Astrocyte (in vitro differentiated cells and primary cell): ENCODE measurements at regions not wholly inside any gene's neighbourhood (a gene's known extent, or its start where the extent isn't known, plus 50 kb on each side); places are given as distances from the start of the nearest gene placed in this dataset.

ENCODE experiments used
- DNase-seq: peaks from one replicate; pipeline ENCODE4 v3.0.0-alpha.2; 2010; ENCODE audit warnings: low read depth
- FAIRE-seq: peaks from 2 replicates; lab custom pipeline; 2011; peaks lifted over from hg19 to GRCh38; lab: Jason Lieb, UNC
- H2AFZ ChIP-seq: 2 replicates; pipeline ENCODE4 v1.6.0; 2012; ENCODE audit warnings: low read depth, low read length, inconsistent platforms
- H3K27ac ChIP-seq: 2 replicates; pipeline ENCODE4 v1.5.1; 2011; ENCODE audit warnings: low read depth, low read length, inconsistent platforms
- H3K27me3 ChIP-seq: 2 replicates; pipeline ENCODE4 v1.6.0; 2011; ENCODE audit warnings: low read length, inconsistent platforms; ENCODE audit not compliant: insufficient read depth
- H3K36me3 ChIP-seq: 2 replicates; pipeline ENCODE4 v1.5.1; 2011; ENCODE audit warnings: low read length, inconsistent platforms; ENCODE audit not compliant: insufficient read depth
- H3K4me1 ChIP-seq: 2 replicates; pipeline ENCODE4 v1.5.1; 2011; ENCODE audit warnings: low read length, inconsistent platforms; ENCODE audit not compliant: insufficient read depth
- H3K4me2 ChIP-seq: 2 replicates; pipeline ENCODE4 v1.6.0; 2012; ENCODE audit warnings: low read length, inconsistent platforms
- H3K4me3 ChIP-seq: 2 replicates; pipeline ENCODE4 v1.5.1; 2011; ENCODE audit warnings: low read depth, mild to moderate bottlenecking, low read length, inconsistent platforms; ENCODE audit not compliant: insufficient read depth
- H3K79me2 ChIP-seq: 2 replicates; pipeline ENCODE4 v1.6.0; 2012; ENCODE audit warnings: mild to moderate bottlenecking, low read length, inconsistent platforms; ENCODE audit not compliant: insufficient read depth
- H3K9ac ChIP-seq: 2 replicates; pipeline ENCODE4 v1.6.0; 2012; ENCODE audit warnings: mild to moderate bottlenecking, low read length, inconsistent platforms
- H3K9me3 ChIP-seq: 2 replicates; pipeline ENCODE4 v1.5.1; 2012; ENCODE audit warnings: low read depth, mild to moderate bottlenecking, low read length, inconsistent platforms; ENCODE audit not compliant: insufficient read depth
- H4K20me1 ChIP-seq: 2 replicates; pipeline ENCODE4 v1.6.0; 2012; ENCODE audit warnings: low read length, inconsistent platforms; ENCODE audit not compliant: insufficient read depth
- H3K27ac Mint-ChIP-seq: one replicate; pipeline ENCODE4 v1.8.0; 2021; ENCODE audit warnings: mild to moderate bottlenecking, mixed read lengths; ENCODE audit not compliant: unreplicated experiment
- H3K27me3 Mint-ChIP-seq: one replicate; pipeline ENCODE4 v1.8.0; 2021; ENCODE audit warnings: low read depth, mixed read lengths; ENCODE audit not compliant: unreplicated experiment
- H3K36me3 Mint-ChIP-seq: one replicate; pipeline ENCODE4 v1.8.0; 2021; ENCODE audit warnings: low read depth, mixed read lengths; ENCODE audit not compliant: unreplicated experiment
- H3K4me1 Mint-ChIP-seq: one replicate; pipeline ENCODE4 v1.8.0; 2021; ENCODE audit warnings: low read depth, mixed read lengths; ENCODE audit not compliant: unreplicated experiment
- H3K4me3 Mint-ChIP-seq: one replicate; pipeline ENCODE4 v1.8.0; 2021; ENCODE audit warnings: mild to moderate bottlenecking, moderate library complexity, mixed read lengths; ENCODE audit not compliant: unreplicated experiment
- H3K9me3 Mint-ChIP-seq: one replicate; pipeline ENCODE4 v1.8.0; 2021; ENCODE audit warnings: mild to moderate bottlenecking, mixed read lengths; ENCODE audit not compliant: unreplicated experiment
- CTCF ChIP-seq: IDR thresholded peaks from 2 replicates; pipeline ENCODE4 v1.5.1; 2011; ENCODE audit warnings: low read depth, mild to moderate bottlenecking, inconsistent platforms, low read length, moderate library complexity; ENCODE audit not compliant: insufficient read depth
- EZH2 ChIP-seq: IDR thresholded peaks from 2 replicates; pipeline ENCODE4 v1.6.1; 2012; ENCODE audit warnings: mild to moderate bottlenecking, low read length, inconsistent platforms; ENCODE audit not compliant: insufficient read depth

DNA sequence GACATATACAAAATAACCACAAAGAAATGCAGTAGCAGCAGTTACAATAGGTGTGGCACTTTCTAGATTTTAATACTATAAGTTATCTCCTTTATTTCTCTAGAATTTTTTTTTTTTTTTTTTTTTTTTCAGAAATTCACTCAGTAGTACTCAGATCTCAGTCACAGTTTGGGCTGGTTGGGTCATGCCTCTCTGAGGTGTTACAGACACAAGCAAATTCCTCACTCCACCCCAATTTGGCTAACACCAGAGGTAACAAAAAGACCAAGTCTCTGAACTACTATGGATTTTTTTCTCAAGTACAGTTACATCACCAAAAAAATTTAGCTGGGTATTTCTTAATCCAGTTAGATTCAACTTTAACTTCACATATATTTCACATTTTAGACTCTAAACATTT is 985.1 kb upstream of the LRRN3 start:
- H3K4me1 ChIP-seq: no peaks in the 10 kb centered on the region
- no peak for TF ChIP-seq CTCF
- TF ChIP-seq EZH2: no peak
- H3K27ac ChIP-seq: no peak overlapping the region
- H3K4me3 ChIP-seq: no peak overlapping the region
- H3K9ac ChIP-seq: no peak overlapping the region
- H3K36me3 Mint-ChIP-seq: no peaks in the 10 kb centered on the region
- no peaks in the 10 kb centered on the region for H3K27me3 Mint-ChIP-seq
- H3K4me3 Mint-ChIP-seq: no peak overlapping the region
- H3K4me2 ChIP-seq: no peak overlapping the region
- no peak overlapping the region for H2AFZ ChIP-seq
- no peak overlapping the region for H3K27ac Mint-ChIP-seq
- no peaks in the 10 kb centered on the region for H3K79me2 ChIP-seq
- H3K27me3 ChIP-seq: no peaks in the 10 kb centered on the region
- H4K20me1 ChIP-seq: no peaks in the 10 kb centered on the region
- no peak for FAIRE-seq
- DNase-seq: no peak
- no peaks in the 10 kb centered on the region for H3K9me3 Mint-ChIP-seq
- no peaks in the 10 kb centered on the region for H3K36me3 ChIP-seq
- no peaks in the 10 kb centered on the region for H3K9me3 ChIP-seq
- H3K4me1 Mint-ChIP-seq: no peaks in the 10 kb centered on the region

DNA sequence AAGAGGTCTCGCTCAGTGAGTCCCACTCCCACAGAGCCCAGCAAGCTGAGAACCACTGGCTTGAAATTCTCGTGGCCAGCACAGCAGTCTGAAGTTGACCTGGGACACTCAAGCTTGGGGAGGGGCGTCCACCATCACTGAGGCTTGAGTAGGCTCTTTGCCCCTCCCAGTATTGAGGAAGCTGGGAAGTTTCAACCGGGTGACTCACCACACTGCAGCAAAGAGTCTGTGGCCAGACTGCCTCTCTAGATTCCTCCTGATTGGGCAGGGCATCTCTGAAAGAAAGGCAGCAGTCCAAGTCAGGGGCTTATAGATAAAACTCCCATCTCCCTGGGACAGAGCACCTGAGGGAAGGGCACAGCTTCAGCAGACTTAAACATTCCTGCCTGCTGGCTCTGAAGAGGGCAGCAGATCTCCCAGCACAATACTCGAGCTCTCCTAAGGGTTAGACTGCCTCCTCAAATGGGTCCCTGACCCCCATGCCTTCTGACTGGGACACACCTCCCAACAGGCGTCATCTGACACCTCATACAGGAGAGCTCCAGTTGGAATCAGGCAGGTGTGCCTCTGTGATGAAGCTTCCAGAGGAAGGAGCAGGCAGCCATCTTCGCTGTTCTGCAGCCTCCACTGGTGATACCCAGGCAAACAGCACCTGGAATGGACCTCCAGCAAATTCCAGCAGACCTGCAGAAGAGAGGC is 970.9 kb upstream of the LRRN3 start:
- H3K36me3 Mint-ChIP-seq: no peaks in the 10 kb centered on the region

More for the DNA sequence above, 970.9 kb upstream of the LRRN3 start:
- Mint-ChIP-seq H3K27me3 (no peaks in the 10 kb centered on the region), H3K9me3 (peaks cover 18% of the 10 kb centered on the region), H3K4me3 (no peak overlapping the region), H3K27ac (no peak overlapping the region), H3K4me1 (peaks cover 2% of the 10 kb centered on the region)
- Histone ChIP-seq H3K9ac (no peak overlapping the region), H4K20me1 (no peaks in the 10 kb centered on the region), H3K4me2 (no peak overlapping the region), H2AFZ (no peak overlapping the region), H3K79me2 (no peaks in the 10 kb centered on the region), H3K4me3 (no peak overlapping the region), H3K27ac (no peak overlapping the region), H3K4me1 (no peaks in the 10 kb centered on the region), H3K36me3 (no peaks in the 10 kb centered on the region), H3K27me3 (no peaks in the 10 kb centered on the region), H3K9me3 (no peaks in the 10 kb centered on the region)
- DNase-seq (peak; percentile 2), FAIRE-seq (no peak)
- TF ChIP-seq EZH2 (no peak), CTCF (no peak)
